ENCODE measurements at regions not wholly inside any gene's neighbourhood (a gene's known extent, or its start where the extent isn't known, plus 50 kb on each side); places are given as distances from the start of the nearest gene placed in this dataset.
"Not testable (repeated sequence)": the region's sequence is repeated elsewhere in the genome, so short reads cannot be mapped to it uniquely, and the experiment has no call there.

- ATAC-seq (ENCODE audit: insufficient read depth, low FRiP score) (no peak), DNase-seq (no peak)
- no peak overlapping the region for H3K27ac ChIP-seq (ENCODE audit: low read depth in 1 of 2, low read length in 1 of 2)
- no peak overlapping the region for H3K4me3 ChIP-seq
- WGBS, 2 donors: 72 to 75% methylated on average over 3 of the region's 3 CpGs
- H3K9me3 ChIP-seq (ENCODE audit: control insufficient read depth in 4 of 4, insufficient read depth in 3 of 4, low read length in 3 of 4): peaks cover 0 to 18% (median 3%) of the 10 kb centered on the region in 4 donors
- no peak for TF ChIP-seq CTCF (IDR thresholded peaks at IDR 0.05; ENCODE audit: control extremely low read depth, extremely low read depth)
- H3K9ac ChIP-seq (ENCODE audit: insufficient read depth in 1 of 2, low read length in 2 of 2): no peak overlapping the region
- H3K27me3 ChIP-seq (ENCODE audit: control insufficient read depth in 3 of 3, insufficient read depth in 3 of 3, low read length in 2 of 3): no peaks in the 10 kb centered on the region
- H3K36me3 ChIP-seq (ENCODE audit: control insufficient read depth in 4 of 4, insufficient read depth in 4 of 4, low read length in 4 of 4): no peaks in the 10 kb centered on the region
- H3K4me1 ChIP-seq (ENCODE audit: control insufficient read depth in 5 of 5, insufficient read depth in 5 of 5, low read length in 5 of 5): no peaks in the 10 kb centered on the region
Observed at GRCh38 chr6:40669343-40669742, 82.2 kb upstream of the LRFN2 start.

GRCh38 chr6:40668203-40668602 is 81.0 kb upstream of the LRFN2 start:
- DNase-seq: no peak
- Histone ChIP-seq H3K4me3 (no peak overlapping the region), H3K9me3 (ENCODE audit: control insufficient read depth in 4 of 4, insufficient read depth in 3 of 4, low read length in 3 of 4) (peaks cover 0 to 29% (median 6%) of the 10 kb centered on the region in 4 donors), H3K27me3 (ENCODE audit: control insufficient read depth in 3 of 3, insufficient read depth in 3 of 3, low read length in 2 of 3) (no peaks in the 10 kb centered on the region), H3K4me1 (ENCODE audit: control insufficient read depth in 5 of 5, insufficient read depth in 5 of 5, low read length in 5 of 5) (no peaks in the 10 kb centered on the region), H3K9ac (ENCODE audit: insufficient read depth in 1 of 2, low read length in 2 of 2) (no peak overlapping the region), H3K36me3 (ENCODE audit: control insufficient read depth in 4 of 4, insufficient read depth in 4 of 4, low read length in 4 of 4) (no peaks in the 10 kb centered on the region), H3K27ac (ENCODE audit: low read depth in 1 of 2, low read length in 1 of 2) (no peak overlapping the region)
- ATAC-seq (ENCODE audit: insufficient read depth, low FRiP score): no peak
- 94 to 100% methylated on average over 2 of the region's 2 CpGs for WGBS, 2 donors
- TF ChIP-seq CTCF (IDR thresholded peaks at IDR 0.05; ENCODE audit: control extremely low read depth, extremely low read depth): no peak

GRCh38 chr6:40666530-40666929 is 79.4 kb upstream of the LRFN2 start:
- no peak for ATAC-seq (ENCODE audit: insufficient read depth, low FRiP score)
- 69 to 70% methylated on average over 4 of the region's 4 CpGs for WGBS, 2 donors
- H3K27ac ChIP-seq (ENCODE audit: low read depth in 1 of 2, low read length in 1 of 2): no peak overlapping the region
- no peaks in the 10 kb centered on the region for H3K4me1 ChIP-seq (ENCODE audit: control insufficient read depth in 5 of 5, insufficient read depth in 5 of 5, low read length in 5 of 5)
- H3K36me3 ChIP-seq (ENCODE audit: control insufficient read depth in 4 of 4, insufficient read depth in 4 of 4, low read length in 4 of 4): no peaks in the 10 kb centered on the region
- no peak overlapping the region for H3K4me3 ChIP-seq
- H3K27me3 ChIP-seq (ENCODE audit: control insufficient read depth in 3 of 3, insufficient read depth in 3 of 3, low read length in 2 of 3): peaks cover 0 to 2% (median 0%) of the 10 kb centered on the region in 3 donors
- H3K9me3 ChIP-seq (ENCODE audit: control insufficient read depth in 4 of 4, insufficient read depth in 3 of 4, low read length in 3 of 4): peaks cover 0 to 33% (median 6%) of the 10 kb centered on the region in 4 donors
- H3K9ac ChIP-seq (ENCODE audit: insufficient read depth in 1 of 2, low read length in 2 of 2): no peak overlapping the region
- DNase-seq: no peak
- no peak for TF ChIP-seq CTCF (IDR thresholded peaks at IDR 0.05; ENCODE audit: control extremely low read depth, extremely low read depth)

- Histone ChIP-seq H3K4me1 (ENCODE audit: control insufficient read depth in 5 of 5, insufficient read depth in 5 of 5, low read length in 5 of 5) (peaks cover 0 to 2% (median 0%) of the 10 kb centered on the region in 5 donors), H3K27me3 (ENCODE audit: control insufficient read depth in 3 of 3, insufficient read depth in 3 of 3, low read length in 2 of 3) (peaks cover 0 to 3% (median 0%) of the 10 kb centered on the region in 3 donors), H3K4me3 (no peak overlapping the region), H3K27ac (ENCODE audit: low read depth in 1 of 2, low read length in 1 of 2) (no peak overlapping the region), H3K9ac (ENCODE audit: insufficient read depth in 1 of 2, low read length in 2 of 2) (no peak overlapping the region), H3K9me3 (ENCODE audit: control insufficient read depth in 4 of 4, insufficient read depth in 3 of 4, low read length in 3 of 4) (peaks cover 0 to 28% (median 6%) of the 10 kb centered on the region in 4 donors), H3K36me3 (ENCODE audit: control insufficient read depth in 4 of 4, insufficient read depth in 4 of 4, low read length in 4 of 4) (no peaks in the 10 kb centered on the region)
- no peak for TF ChIP-seq CTCF (IDR thresholded peaks at IDR 0.05; ENCODE audit: control extremely low read depth, extremely low read depth)
- 89% methylated on average over 2 of the region's 2 CpGs for WGBS, 2 donors
- DNase-seq (no peak), ATAC-seq (ENCODE audit: insufficient read depth, low FRiP score) (no peak)
Observed at GRCh38 chr6:40661726-40662125, 74.6 kb upstream of the LRFN2 start.

- H3K27me3 ChIP-seq (ENCODE audit: control insufficient read depth in 3 of 3, insufficient read depth in 3 of 3, low read length in 2 of 3); H3K9ac ChIP-seq (ENCODE audit: insufficient read depth in 1 of 2, low read length in 2 of 2); H3K27ac ChIP-seq (ENCODE audit: low read depth in 1 of 2, low read length in 1 of 2); DNase-seq; H3K4me3 ChIP-seq; H3K4me1 ChIP-seq (ENCODE audit: control insufficient read depth in 5 of 5, insufficient read depth in 5 of 5, low read length in 5 of 5); H3K36me3 ChIP-seq (ENCODE audit: control insufficient read depth in 4 of 4, insufficient read depth in 4 of 4, low read length in 4 of 4); ATAC-seq (ENCODE audit: insufficient read depth, low FRiP score); H3K9me3 ChIP-seq (ENCODE audit: control insufficient read depth in 4 of 4, insufficient read depth in 3 of 4, low read length in 3 of 4): not testable (repeated sequence)
- 95 to 97% methylated on average over 5 of the region's 5 CpGs for WGBS, 2 donors
Observed at GRCh38 chr6:40656772-40657171, 69.6 kb upstream of the LRFN2 start.
